Activated effector memory CD4-positive, alpha-beta T cell treated with anti-CD3 and anti-CD28 coated beads, Interleukin-2, amount 50 U/mL, for 16 hours (primary cell): ENCODE measurements at regions not wholly inside any gene's neighbourhood (a gene's known extent, or its start where the extent isn't known, plus 50 kb on each side); places are given as distances from the start of the nearest gene placed in this dataset.
"Not testable (repeated sequence)": the region's sequence is repeated elsewhere in the genome, so short reads cannot be mapped to it uniquely, and the experiment has no call there.

Source experiments
- DNase-seq: peaks from one replicate; pipeline ENCODE4 v3.0.0-alpha.2; 2020

DNA sequence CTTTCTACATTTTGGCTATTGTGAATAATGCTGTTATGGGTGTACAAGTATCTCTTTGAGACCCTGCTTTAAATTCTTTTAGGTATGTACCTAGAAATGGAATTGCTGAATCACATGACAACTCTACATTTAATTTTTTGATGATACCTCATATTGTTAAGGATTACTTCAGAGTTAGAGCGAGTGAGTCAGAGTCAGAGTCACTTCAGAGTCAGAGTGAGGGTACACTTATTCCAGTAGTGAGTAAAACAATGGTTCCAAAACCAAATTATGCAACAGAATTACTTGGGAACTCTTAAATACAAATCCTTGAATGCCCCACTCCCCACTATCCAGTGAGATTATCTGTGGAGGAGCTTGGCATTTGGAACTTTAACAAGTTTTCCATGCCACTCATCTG lies 50.3 kb upstream of the SNRK start:
- no peak for DNase-seq

DNA sequence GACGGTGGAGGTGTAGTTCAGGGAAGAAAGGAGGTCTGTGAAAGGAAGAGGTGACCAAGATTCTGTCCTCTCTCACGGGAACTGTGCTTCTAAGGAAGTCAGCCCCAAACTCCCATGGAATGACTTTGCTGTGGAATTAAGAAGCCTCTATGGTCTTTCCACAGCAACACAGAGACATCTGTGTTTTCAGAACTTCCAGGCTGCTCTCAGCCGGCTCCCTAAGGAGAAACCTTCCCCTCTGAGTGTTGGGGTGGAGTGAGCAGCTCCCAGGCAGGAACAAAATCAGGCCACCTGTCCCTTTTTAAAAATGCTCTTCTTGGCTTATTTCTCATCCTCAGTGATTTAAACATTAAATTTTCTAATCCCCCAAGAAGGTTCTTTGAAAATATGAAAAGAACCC lies 53.3 kb upstream of the SNRK start:
- DNase-seq: no peak

DNA sequence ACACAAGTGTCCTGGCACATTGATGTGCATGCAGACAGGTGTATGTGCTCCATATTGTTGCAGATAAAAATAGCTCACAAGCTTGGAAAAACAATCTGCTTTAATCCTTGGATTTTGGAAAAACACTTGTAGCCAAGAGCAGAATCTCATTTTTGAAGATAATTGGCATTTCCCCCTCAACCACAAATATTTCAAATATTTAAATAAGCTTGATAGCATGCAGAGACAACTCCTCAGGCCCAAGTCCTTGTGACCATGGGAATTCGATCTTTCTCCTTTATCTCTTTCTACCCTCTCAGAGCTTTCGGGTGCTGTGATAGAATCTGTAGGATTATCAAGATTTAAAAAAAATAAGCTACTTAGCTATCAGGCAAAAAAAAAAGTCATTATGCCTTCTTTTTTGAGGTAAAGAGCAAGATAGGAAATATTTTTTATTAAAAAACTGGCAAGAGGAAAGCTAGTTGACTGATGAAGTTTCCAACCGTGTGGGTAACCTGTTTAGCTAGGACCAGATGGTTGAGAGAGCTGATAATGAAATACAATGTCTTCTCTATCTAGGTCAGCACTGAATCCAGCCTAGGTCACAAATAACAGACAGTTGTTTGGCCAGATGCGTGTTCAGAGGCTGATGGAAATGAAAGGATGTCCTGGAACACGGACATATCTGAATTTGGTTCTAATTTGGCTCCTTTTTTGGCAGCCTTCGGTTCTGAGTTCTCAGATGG lies 54.9 kb upstream of the SNRK start:
- DNase-seq: no peak

DNA sequence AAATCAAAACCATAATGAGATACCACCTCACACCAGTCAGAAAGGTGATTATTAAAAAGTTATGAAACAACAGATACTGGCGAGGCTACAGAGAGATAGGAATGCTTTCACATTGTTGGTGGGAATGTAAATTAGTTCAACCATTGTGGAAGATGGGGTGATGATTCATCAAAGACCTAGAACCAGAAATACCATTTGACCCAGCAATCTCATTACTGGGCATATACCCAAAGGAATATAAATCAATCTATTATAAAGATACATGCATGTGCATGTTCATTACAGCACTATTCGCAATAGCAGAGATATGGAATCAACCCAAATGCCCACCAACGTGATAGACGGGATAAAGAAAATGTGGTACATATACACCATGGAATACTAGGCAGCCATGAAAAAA lies 56.5 kb upstream of the SNRK start:
- not testable (repeated sequence) for DNase-seq

DNA sequence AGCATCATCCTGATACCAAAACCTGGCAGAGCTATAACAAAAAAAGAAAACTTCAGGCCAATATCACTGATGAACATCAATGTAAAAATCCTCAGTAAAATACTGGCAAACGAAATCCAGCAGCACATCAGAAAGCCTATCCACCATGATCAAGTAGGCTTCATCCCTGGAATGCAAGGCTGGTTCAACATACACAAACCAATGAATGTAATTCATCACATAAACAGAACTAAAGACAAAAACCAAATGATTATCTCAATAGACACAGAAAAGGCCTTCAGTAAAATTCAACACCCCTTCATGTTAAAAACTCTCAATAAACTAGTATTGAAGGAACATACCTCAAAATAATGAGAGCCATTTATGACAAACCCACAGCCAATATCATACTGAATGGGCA lies 58.7 kb upstream of the SNRK start:
- DNase-seq: not testable (repeated sequence)

DNA sequence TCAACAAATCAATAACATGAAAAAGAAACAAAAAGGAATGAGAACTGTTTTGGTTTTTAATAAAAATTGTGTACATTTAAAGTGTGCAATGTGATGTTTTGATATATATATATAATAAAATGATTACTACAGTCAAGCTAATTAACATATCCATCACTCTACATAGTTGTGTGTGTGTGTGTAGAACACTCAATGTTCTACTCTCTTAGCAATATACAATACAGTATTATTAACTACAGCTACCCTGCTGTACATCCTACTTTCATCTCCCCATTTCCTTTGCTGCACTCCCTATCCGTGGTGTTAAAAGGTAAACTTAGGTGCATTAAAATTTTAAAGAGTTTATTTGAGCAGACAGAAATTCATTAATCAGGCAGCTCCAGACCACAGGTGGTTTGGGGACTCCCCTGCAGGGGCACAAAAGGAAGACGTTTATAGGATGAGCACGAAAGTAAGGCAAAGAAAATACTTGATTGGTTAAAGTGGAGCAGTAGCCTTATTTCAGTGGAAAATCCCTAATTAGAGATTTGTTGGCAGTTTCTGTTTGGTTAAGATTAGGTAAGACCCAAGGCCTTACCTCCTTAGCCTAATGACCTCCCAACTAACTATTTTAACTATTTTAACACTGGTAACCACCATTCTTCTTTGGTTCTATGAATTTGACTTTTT lies 61.8 kb upstream of the SNRK start:
- no peak for DNase-seq

DNA sequence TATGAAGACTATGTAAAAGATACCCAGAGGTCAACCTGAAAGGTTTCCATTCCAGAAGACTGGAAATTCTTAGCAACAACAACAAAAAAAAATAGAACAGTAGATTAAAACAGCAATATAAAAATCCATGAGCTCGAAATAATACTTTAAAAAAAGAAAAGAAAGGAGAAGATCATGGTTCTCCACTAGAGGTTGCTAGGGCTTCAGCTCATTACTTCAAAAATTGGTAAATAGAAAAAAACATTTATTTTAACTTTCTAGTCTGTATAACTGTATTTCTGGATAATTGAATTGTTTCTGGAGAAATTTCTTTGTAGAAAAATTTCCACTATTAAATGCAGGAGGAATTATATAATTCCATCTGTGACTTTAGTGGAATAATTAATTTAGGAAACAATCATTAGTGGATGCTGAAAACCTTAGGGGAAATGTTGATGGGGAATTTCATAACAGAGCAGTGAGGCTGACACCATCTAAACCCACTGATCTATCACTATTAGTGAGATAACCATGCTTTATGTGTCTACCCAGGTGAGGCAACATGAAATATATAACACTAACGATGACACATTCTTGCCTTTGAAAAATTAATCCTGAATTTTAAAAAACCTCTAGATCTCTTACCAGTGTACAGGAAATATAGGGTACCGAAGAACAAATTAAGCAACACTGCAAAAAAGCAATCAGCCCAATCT lies 62.5 kb upstream of the SNRK start:
- DNase-seq: no peak

DNA sequence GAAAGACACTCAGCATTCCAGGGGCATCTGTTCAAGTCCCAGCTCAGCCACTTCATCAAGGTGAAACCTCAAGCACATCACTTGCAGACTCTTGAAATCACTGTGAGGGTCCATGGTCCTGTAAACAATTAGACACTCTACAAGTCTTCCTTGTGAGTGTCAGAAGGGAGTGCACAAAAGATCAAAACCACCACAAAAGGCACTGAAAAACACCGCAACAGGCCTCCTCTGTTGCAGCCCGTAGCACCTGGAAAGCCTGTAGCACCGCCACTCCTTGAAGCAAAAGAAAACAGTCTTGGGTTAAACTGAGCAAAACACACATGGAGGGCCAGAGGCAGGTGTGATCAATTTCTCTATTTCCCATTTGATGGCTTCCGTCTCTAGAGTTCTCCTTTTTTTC lies 63.8 kb upstream of the SNRK start:
- DNase-seq: no peak

DNA sequence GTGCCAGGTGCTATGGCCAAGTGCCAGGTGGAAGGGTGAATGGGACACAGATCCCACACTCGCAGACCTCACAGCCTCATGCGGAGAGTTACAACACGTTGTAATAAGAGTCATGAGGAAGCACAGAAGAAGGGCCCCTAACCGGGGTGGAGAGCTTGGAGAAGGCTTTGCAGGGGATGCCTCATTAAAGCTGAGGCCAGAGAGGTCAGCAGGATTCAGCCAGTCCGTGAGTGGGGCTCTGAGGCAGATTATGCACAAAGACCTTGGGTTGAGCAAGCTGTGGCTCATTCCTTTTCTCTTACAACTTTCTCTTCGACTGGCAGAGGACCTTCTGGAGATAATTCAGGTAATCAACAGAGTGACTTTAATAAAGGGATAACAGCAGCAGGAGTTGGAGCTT lies 65.3 kb upstream of the SNRK start:
- DNase-seq: no peak

DNA sequence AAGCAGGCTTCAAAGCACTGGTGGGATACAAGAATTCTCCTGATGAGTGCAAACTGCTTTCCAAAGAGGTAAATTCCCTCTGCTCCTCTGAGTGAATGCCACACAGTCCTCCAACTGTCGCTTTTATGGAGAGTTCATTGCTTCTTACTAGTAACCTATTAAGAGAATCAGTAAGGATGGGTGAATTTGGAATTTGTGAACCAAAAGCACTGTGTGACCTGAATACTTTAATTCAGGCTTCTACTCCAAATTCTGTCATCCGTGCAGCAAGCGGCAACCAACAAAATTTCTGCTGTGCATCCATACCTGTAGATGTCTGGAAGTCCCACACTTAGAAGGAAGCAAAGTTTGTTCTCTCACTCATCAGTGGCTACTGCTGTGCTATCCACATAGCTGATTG lies 66.7 kb upstream of the SNRK start:
- DNase-seq: no peak

DNA sequence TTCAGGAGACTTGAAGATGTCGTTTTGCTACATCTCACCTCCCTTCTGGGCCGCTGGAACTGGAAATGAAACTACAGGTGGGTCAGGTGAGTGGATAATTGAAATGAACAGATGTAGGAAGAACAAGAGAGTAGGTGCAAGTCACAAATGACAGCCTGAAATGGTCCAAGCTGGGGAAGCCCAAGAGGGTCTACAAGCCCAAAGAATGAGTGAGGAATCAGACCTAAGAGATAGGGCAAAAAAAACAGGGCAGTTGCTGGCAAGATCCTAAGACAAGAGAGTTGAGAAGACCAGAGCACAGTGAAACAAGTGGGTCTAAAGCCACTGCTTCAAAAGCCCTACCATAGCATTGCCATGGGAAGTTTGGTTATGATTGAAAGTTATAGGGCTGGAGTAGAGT lies 67.4 kb upstream of the SNRK start:
- DNase-seq: no peak

DNA sequence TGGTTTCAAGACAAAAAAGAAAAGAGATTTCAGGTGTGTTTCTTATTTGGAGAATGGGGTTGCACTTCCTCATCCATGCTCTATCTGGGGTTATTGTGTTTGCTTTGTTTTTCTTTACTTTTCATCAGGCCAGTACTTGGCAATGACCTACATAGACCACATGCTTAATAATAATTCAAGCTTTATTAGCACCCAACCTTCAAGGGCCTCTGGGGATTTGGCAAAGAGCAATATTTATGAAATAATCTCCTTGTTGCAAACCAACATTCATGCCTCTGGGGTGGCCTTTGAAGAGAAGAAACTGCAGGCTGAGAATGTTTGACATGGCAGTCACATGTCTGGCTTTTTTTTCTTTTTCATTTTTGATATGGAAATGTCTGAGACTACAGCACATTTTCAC lies 68.2 kb upstream of the SNRK start:
- DNase-seq: no peak

DNA sequence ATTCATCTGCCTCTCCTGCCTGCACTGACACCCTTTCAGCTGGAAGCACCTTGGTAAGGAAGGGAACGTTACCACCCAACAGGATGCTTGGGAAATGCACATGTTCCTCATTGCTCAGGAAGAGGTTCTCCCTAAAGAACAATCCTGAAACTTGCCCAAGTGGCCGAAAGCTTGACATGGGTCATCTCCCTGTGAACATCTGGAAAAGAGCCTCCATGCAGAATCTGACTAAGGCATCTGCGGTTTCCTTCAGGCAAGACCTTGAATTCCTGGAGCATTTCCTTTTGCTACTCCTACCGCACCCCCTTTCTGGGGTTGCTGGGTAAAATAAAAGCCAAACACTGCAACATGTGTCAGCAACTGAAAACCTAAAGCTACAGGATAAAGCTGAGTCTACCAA lies 68.7 kb upstream of the SNRK start:
- no peak for DNase-seq

DNA sequence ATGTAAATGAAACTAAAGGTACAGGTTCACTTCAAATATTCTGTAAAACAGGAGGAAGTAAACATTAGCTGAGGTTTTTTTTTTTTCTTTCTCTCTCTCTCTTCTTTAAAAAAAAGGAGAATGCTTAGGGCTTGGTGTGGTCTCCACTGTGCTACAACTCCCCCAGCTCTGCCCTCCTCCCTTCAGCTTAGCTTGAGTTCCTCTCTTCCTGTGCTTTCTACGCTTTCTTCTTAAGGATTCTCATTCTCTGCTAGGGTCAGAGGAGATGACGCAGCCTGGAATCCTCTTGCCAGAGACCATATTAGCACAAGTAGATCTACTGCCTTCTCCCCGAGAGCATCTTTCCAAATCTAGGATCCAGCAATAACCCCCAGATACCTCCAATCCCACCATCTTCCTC lies 69.1 kb upstream of the SNRK start:
- no peak for DNase-seq

DNA sequence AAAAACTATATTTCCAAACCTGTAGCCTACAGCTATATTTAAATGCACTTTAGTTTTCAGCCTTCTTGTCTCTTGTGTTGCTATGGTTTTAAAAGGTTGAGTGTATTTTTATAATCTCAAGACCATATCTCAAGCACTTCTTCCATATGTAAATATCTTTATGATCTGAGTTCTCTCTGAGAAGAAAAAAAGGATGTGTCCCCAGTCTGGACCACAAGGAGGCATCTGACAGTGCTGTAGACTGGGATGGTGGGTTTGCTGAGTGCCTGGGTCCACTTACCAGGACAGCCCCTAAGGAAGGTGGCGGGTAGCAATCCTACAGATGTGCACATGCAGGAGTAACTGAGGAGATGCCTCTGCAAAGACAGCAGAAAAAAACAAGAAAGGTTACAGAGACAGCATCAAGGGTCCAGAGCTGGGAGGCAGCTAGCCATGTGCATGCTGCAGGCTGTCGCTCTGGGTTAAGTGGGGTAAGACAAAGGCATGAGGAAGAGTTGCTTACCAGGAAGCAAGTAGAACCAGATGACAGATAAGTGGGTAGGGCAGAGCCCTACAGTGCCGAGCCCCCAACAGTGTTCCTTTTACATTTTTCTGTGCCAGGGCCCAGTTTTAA lies 70.6 kb upstream of the SNRK start:
- no peak for DNase-seq

DNA sequence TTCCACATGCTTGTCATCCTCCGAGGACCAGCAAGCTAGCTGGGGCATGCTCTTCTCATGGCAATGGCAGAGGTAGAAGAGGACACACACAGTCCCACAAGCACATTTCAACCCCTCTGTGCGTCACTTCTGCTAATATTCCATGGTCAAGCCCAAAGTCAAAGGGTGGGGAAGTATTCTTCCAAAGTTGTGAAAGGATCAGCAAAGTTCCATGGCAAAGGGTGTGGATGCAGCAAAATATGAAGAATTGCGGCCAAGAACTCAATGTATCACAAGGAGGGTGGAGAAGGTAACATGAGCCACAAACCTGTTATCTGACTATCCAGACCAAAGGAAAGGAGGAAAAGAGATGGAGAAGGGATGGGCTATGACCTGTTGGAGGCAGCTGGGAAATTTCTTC lies 71.2 kb upstream of the SNRK start:
- DNase-seq: no peak

DNA sequence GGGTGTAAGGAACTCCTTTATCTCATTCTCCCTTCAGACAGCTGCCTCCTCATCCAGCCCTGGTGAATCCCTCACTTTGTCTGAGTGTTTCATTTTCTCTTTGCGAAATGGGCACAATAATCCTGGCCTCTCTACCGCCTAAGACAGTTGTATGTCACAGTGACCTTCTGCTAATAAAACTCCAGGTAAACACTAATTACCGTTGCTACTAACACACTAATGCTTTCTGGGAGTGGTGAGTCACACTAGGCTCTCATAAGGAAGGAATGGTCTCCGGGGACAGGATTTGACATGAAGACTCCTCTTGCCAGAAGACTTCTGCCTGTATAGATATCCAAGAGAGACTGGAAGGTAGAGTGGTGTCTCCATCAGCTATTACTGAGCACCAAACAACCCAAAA lies 71.7 kb upstream of the SNRK start:
- DNase-seq: no peak

DNA sequence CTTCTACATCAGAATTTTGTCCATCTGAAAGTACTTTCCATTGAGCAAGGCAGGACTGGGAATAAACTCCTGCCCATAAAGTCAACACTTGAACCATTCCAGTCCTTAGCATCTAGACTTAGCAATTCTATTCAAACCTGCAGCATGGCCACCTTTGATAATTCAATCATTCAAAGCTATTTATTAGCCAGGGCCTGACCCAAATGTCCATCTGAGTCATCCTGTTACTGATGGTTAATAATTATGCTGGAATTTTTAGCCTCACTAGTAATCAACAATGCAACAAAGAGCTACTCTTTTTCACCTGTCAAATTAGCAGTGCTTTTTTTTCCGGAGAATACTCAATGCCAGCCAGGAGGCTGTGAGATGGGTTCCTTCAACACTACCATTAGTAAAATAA lies 72.7 kb upstream of the SNRK start:
- no peak for DNase-seq

DNA sequence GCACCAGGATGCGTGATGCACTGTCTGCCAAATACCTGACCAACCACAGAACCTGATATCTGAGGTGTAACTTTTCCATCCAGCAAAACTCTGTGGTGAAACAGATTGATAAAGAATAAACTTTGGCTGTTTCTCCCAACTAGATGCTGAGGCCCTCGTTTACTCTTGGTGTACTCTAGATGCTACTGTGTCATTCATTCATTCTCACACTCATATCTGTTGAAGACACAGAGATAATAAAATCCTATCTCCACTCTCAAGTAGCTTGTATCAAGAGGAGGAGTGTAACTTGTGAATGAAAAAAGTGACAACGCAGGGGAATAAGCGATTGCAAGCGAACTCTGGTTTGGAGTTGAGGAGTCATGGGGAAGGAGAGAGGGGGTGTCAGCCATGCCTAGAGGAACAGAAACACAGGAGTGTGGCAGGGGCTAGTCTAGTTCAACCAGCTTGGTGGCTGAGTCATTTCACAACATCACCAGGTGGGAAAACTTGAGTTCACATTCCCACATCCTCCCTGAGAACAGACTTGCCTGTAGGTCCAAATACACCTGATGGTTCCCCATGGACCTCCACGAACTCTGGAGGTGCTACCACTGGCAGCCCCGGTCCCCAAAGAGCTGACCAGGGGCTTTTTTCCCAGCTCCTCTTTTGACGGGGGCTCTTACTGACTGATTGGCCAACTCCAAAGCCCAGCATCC lies 73.3 kb upstream of the SNRK start:
- no peak for DNase-seq

DNA sequence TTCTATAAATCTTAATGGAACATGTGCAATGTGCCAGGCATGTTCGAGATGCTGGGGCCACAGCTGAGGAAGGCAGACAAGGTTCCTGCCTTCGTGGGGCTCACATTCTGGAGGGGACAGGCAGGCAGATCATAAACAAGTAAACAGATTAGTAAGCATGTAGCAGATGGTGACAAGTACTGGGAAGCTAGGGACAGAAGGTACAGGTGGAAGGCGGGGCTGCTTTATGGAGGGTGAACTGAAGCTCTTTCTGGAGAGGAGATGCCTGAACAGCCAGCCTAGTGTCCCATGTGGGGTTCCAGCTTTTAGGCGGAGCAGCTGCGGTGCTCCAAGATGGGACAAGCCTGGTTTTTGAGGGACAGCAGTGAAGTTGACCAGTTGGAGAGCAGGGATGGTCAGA lies 74.7 kb upstream of the SNRK start:
- no peak for DNase-seq

DNA sequence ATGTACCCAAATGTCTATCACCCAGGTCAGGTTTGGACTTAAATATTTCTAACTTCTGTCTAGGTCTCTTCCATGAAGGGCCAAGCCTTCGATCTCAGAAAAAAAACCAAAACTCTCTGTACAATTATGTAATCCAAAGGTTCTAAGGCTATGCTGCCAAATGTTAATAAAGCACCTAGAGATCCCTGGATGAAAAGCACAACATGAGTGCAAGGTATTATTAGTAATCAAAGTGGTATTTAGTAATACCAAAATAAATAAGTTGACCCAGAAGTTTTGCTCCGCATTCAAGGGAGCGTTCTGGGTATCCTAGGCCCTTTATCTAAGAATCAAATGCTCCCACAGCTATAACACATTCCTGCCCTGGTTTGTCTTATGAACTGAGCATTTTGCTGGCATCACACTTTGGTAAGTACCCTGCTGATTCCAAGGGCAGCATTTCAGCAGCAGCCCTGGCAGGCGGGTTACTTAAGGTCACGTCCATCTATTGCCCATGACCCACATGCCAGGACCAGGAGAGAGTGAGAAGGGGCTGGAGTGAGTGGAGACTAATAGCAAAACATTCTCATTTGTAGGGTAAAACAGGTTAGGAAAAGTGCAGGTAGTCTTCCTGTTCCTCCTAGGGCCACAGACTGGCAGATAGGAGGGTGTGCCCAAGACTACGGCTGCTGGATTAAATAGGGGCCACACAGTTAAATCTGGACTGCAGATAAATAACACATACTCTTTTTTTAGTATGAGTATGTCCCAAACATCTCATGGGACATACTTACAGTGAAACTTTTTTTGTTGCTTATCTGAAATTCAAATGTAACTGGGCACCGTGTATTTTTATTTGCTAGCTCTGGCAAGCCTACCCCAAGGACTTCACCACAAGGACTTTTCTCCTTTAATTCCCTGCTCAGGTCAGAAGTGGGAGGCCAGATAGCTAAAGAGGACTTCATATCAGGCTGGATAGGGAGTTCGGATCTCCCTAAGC lies 76.0 kb upstream of the SNRK start:
- DNase-seq: no peak

DNA sequence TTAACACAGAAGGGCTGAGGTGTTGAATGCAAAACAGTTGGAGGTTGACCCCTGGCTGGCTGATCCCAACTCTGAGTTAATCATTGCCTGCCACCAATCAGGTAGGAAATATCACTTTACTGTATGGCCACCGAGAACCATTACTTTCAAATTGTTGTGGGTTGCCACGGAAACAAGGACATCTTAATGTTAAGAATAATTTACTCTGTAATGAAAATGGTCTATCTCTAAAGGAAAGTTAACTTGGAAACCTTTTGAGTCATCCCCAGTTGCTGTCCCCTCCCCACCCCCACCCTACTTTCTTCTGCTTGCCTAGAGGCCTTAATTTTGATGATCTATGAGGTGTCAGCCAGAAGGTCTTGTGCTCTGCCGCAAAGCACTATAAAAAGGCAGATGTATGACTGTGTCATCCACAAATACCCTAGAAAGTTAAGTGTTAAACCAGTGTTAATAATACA lies 78.7 kb upstream of the SNRK start:
- no peak for DNase-seq
